LNCaP clone FGC (cell line): ENCODE measurements at regions not wholly inside any gene's neighbourhood (a gene's known extent, or its start where the extent isn't known, plus 50 kb on each side); places are given as distances from the start of the nearest gene placed in this dataset.

Experiments
- DNase-seq: peaks from one replicate; pipeline ENCODE4 v3.0.0-alpha.2; 2011; ENCODE audit warnings: low read depth
- H3K4me3 ChIP-seq: 2 replicates; pipeline ENCODE4 v1.5.1; 2011; ENCODE audit warnings: mild to moderate bottlenecking, low read depth, low read length, control low read depth
- TF ChIP-seq, protein P1 (sequence below): IDR thresholded peaks from 2 replicates; pipeline ENCODE4 v1.5.1; 2012; ENCODE audit warnings: mild to moderate bottlenecking; ENCODE audit not compliant: control insufficient read depth, insufficient read depth; ENCODE audit errors: extremely low read depth

DNA sequence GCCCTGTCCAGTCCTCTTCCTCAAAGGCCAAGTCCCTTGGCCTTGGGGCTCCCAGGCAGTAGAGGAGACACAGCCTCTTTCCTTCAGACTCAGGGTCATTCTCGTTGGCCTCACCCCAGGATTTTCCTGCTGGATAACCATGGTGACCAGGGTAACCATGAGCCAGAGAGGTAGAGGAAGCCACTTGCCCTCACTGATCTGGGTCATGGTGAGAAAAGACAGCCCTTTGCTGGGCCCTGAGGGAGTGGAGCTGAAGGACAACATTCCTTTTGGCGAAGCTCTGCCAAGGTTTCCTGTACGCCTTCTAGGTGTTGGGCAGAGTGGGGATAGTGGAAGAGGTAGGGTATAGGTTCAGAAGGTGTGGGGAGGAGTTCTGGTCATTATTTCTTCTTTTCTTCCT is 53.1 kb upstream of the WNT4 start:
- TF ChIP-seq, protein P1, sequence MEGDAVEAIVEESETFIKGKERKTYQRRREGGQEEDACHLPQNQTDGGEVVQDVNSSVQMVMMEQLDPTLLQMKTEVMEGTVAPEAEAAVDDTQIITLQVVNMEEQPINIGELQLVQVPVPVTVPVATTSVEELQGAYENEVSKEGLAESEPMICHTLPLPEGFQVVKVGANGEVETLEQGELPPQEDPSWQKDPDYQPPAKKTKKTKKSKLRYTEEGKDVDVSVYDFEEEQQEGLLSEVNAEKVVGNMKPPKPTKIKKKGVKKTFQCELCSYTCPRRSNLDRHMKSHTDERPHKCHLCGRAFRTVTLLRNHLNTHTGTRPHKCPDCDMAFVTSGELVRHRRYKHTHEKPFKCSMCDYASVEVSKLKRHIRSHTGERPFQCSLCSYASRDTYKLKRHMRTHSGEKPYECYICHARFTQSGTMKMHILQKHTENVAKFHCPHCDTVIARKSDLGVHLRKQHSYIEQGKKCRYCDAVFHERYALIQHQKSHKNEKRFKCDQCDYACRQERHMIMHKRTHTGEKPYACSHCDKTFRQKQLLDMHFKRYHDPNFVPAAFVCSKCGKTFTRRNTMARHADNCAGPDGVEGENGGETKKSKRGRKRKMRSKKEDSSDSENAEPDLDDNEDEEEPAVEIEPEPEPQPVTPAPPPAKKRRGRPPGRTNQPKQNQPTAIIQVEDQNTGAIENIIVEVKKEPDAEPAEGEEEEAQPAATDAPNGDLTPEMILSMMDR, result no peak
- DNase-seq, result no peak
- H3K4me3 ChIP-seq, result no peak overlapping the region

GRCh38 chr1:22196641-22197040 is 53.7 kb upstream of the WNT4 start:
- TF ChIP-seq, protein P1, result no peak
- no peak overlapping the region for H3K4me3 ChIP-seq
- no peak for DNase-seq

DNA sequence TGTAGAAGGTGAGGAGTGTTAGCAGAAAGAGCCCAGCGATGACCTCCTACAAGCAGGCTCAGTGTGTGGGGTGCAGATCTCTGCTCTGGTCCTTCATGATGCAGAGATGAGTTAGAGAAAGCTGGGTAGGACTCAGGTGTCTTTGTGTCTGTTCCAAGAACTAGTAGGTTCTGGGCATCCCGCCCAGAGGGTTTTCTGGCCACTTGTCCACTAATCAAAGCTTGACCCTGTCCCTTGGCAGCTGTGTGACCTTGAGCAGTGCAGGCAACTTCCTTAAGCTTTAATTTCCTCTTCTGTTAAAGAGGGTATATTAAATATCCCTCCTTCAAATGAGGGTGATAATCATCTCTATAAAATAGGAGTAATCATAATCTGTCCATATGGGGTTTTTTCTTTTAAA is 54.7 kb upstream of the WNT4 start:
- TF ChIP-seq, protein P1, result no peak
- H3K4me3 ChIP-seq, result no peak overlapping the region
- DNase-seq, result peak; percentile 46

DNA sequence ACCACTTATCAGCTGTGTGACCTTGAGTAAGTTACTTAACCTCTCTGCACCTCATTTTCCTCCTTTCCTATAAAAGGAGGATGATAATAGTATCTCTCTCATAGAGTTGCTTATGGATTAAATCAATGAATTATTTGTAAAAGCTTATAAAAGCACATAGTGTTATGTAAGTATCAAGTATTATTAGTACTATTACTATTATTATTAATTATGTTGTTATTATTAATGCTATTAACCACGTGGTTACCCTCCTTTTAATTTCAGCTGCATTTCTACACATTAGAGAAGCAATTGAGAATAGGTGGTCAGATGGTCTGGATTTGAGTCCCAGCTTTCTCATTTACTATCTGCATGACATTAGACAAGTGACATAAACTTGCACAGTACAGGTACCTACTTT is 58.1 kb upstream of the WNT4 start:
- H3K4me3 ChIP-seq, result no peak overlapping the region
- TF ChIP-seq, protein P1, result no peak
- no peak for DNase-seq

DNA sequence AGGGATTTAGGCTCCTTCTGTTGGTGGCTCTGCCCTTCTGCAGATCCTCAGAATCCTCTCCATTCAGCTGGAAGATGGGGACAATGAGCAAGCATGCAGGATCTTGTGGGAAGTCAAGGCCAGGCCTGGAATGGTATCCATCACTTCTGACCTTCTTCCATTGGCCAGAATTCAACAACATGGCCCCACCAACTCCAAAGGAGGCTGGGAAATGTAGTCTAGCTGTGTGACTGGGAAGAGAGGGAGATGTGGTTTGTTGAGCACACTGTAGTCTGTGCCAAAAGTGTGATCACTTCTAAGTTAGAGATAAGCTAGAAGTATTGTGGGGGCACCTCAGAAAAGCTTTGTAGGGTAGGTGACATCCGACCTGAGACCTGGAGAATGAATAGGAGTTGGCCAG is 60.4 kb upstream of the WNT4 start:
- no peak for DNase-seq
- no peak overlapping the region for H3K4me3 ChIP-seq
- TF ChIP-seq, protein P1, result no peak

DNA sequence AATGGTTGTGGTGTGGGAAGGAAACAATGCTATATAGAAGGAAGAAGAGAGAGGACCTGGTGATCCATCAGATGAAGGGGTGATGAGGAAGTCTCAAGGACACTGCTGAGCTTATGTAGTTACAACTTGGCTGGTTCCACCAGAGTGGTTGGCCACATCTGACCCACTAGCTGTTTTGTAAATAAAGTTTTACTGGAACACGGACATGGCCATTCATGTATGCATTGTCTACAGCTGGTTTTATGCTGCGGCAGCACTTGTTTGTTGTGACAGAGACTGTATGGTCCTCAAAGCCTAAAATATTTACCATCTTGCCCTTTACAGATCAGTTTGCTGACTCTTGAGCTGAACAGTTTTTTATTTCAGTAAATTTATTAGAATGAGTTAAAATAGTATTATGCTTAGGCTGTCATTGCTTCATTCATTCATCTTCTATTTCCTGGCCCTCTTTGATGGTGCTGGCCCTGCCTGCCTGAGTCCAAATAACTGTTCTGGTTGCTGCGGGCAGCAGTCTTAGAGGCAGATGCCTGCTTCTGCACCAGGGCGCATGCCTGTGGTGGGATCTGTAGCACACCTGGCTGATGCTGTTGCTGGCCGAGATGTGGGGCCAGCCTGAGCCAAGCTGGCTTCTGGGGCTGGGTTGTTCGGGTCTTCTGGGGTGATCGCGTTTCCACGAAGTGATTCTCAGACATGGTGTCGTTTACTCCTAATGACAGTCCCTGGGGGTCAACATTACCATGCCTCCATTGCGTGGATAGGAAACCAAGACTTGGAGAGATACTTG is 61.4 kb upstream of the WNT4 start:
- DNase-seq, result peak; percentile 15
- TF ChIP-seq, protein P1, result no peak
- H3K4me3 ChIP-seq, result no peak overlapping the region
